Stimulated activated naive CD8-positive, alpha-beta T cell treated with anti-CD3 and anti-CD28 coated beads, Interleukin-15, Interleukin-2, amounts not matched to agents 100 ng/mL and 50 ng/mL, for 24 hours (primary cell): ENCODE measurements at regions not wholly inside any gene's neighbourhood (a gene's known extent, or its start where the extent isn't known, plus 50 kb on each side); places are given as distances from the start of the nearest gene placed in this dataset.

Experiments
- H3K27ac Mint-ChIP-seq: one replicate; pipeline ENCODE4 v1.8.0; 2021; ENCODE audit warnings: mild to moderate bottlenecking, mixed read lengths
- H3K27me3 Mint-ChIP-seq: one replicate; pipeline ENCODE4 v1.8.0; 2021; ENCODE audit warnings: mixed read lengths
- H3K36me3 Mint-ChIP-seq: one replicate; pipeline ENCODE4 v1.8.0; 2021; ENCODE audit warnings: low read depth, mixed read lengths
- H3K4me1 Mint-ChIP-seq: one replicate; pipeline ENCODE4 v1.8.0; 2021; ENCODE audit warnings: low read depth, mixed read lengths
- H3K4me3 Mint-ChIP-seq: one replicate; pipeline ENCODE4 v1.8.0; 2021; ENCODE audit warnings: mild to moderate bottlenecking, mixed read lengths
- H3K9me3 Mint-ChIP-seq: one replicate; pipeline ENCODE4 v1.8.0; 2021; ENCODE audit warnings: mixed read lengths

DNA sequence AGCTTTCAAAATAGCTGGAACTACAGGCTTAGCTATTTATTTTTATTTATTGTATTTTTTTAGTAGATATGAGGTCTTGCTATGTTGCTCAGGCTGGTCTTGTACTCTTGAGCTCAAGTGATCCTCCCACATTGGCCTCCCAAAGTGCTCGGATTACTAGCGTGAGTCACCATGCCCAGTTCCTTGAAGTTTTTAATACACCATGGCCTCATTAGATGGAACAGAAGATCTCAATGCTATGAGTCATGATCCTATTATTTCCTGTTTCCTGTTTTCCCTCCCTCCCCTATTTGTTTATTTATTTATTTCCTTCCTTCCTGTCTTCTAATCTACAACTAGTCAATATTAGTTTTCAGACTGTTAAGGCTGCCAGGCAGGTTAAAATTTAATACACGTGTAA is 309.0 kb downstream of the CMPK2 start:
- Mint-ChIP-seq H3K9me3 (no peaks in the 10 kb centered on the region), H3K27ac (no peak overlapping the region), H3K27me3 (no peaks in the 10 kb centered on the region), H3K4me3 (no peak overlapping the region), H3K36me3 (no peaks in the 10 kb centered on the region), H3K4me1 (no peaks in the 10 kb centered on the region)

GRCh38 chr2:6557737-6558136 is 308.0 kb downstream of the CMPK2 start:
- Mint-ChIP-seq H3K4me3 (no peak overlapping the region), H3K27ac (no peak overlapping the region), H3K36me3 (no peaks in the 10 kb centered on the region), H3K27me3 (no peaks in the 10 kb centered on the region), H3K4me1 (no peaks in the 10 kb centered on the region), H3K9me3 (no peaks in the 10 kb centered on the region)

- Mint-ChIP-seq H3K9me3 (no peaks in the 10 kb centered on the region), H3K36me3 (no peaks in the 10 kb centered on the region), H3K4me1 (no peaks in the 10 kb centered on the region), H3K27me3 (no peaks in the 10 kb centered on the region), H3K27ac (no peak overlapping the region), H3K4me3 (no peak overlapping the region)
These were observed 302.9 kb downstream of the CMPK2 start for GRCh38 chr2:6562771-6563170.

DNA sequence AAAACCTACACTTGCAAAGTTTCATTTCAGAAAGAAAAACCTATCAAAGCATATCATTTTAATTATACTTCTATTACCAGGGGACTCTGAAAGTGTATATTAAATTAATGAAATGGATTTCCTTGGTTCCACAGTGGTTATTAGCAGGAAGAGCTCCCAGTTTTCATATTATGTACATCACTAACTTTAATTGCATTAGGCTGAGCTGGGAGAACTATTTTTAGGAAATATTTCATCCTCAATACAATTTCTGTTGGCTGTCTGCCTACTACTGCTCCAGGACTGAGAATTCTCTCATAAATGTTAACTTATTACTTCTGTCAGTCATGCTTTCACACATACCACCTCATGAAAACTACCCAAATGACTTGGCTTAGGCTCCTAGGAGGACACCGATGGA is 301.4 kb downstream of the CMPK2 start:
- H3K4me3 Mint-ChIP-seq, result no peak overlapping the region

GRCh38 chr2:6574121-6574520 is 291.6 kb downstream of the CMPK2 start:
- Mint-ChIP-seq H3K36me3 (no peaks in the 10 kb centered on the region), H3K4me3 (no peak overlapping the region), H3K27me3 (peaks cover 7% of the 10 kb centered on the region), H3K9me3 (no peaks in the 10 kb centered on the region), H3K4me1 (no peaks in the 10 kb centered on the region), H3K27ac (no peak overlapping the region)

More for the DNA sequence above, 301.4 kb downstream of the CMPK2 start:
- Mint-ChIP-seq H3K4me1 (no peaks in the 10 kb centered on the region), H3K27ac (no peak overlapping the region), H3K36me3 (no peaks in the 10 kb centered on the region), H3K27me3 (no peaks in the 10 kb centered on the region), H3K9me3 (no peaks in the 10 kb centered on the region)

DNA sequence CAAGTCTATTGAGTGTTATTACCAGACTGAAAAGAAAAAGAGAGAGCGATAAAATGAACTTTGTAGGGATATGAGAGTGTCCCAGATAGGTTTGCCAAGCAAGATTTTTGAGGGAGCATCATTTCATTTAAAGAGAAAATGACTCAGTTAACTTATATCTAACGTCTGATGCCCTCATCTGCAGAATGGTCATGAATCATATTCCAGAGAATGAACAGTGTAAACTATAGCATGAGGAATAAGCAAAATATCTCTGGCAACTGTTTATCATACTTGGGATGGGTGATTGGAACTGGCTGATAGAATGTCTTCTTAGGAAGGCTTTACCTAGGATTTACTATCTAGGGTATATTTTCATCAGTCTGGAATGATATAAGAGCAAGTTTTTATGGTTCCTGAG is 289.4 kb downstream of the CMPK2 start:
- Mint-ChIP-seq H3K27me3 (peaks cover 7% of the 10 kb centered on the region), H3K27ac (no peak overlapping the region), H3K4me1 (no peaks in the 10 kb centered on the region), H3K36me3 (no peaks in the 10 kb centered on the region), H3K4me3 (no peak overlapping the region), H3K9me3 (no peaks in the 10 kb centered on the region)

DNA sequence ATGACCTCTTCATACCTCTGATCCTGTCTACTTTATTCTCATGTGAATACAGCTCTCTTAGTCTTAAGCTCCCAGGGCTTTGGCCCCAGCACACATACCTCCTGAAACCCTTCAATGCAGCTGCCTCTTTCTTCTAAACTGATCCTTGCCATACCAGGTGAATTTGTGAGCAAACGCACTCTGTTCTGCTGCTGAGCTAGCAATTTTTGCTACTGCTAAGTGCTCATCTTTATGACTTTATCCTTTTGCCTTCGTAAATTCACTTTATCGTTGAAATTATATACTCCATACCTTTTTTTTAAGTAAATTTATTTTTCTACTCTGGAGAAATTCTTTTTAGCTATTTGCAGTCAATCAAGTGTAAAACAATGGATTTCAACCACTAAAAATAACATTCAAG is 287.7 kb downstream of the CMPK2 start:
- H3K27me3 Mint-ChIP-seq, result no peaks in the 10 kb centered on the region
- H3K4me1 Mint-ChIP-seq, result no peaks in the 10 kb centered on the region
- no peaks in the 10 kb centered on the region for H3K9me3 Mint-ChIP-seq
- H3K4me3 Mint-ChIP-seq, result no peak overlapping the region
- no peak overlapping the region for H3K27ac Mint-ChIP-seq
- no peaks in the 10 kb centered on the region for H3K36me3 Mint-ChIP-seq

- Mint-ChIP-seq H3K27me3 (no peaks in the 10 kb centered on the region), H3K4me3 (no peak overlapping the region), H3K9me3 (no peaks in the 10 kb centered on the region), H3K27ac (no peak overlapping the region), H3K36me3 (no peaks in the 10 kb centered on the region), H3K4me1 (no peaks in the 10 kb centered on the region)
These were observed 287.3 kb downstream of the CMPK2 start for GRCh38 chr2:6578416-6578815.

GRCh38 chr2:6579281-6579680 is 286.4 kb downstream of the CMPK2 start:
- Mint-ChIP-seq H3K4me3 (no peak overlapping the region), H3K36me3 (no peaks in the 10 kb centered on the region), H3K9me3 (no peaks in the 10 kb centered on the region), H3K4me1 (no peaks in the 10 kb centered on the region), H3K27ac (no peak overlapping the region), H3K27me3 (no peaks in the 10 kb centered on the region)

GRCh38 chr2:6580982-6581381 is 284.7 kb downstream of the CMPK2 start:
- Mint-ChIP-seq H3K36me3 (no peaks in the 10 kb centered on the region), H3K4me1 (no peaks in the 10 kb centered on the region), H3K27me3 (no peaks in the 10 kb centered on the region), H3K9me3 (no peaks in the 10 kb centered on the region), H3K27ac (no peak overlapping the region), H3K4me3 (no peak overlapping the region)

- Mint-ChIP-seq H3K27me3 (no peaks in the 10 kb centered on the region), H3K4me3 (no peak overlapping the region), H3K9me3 (no peaks in the 10 kb centered on the region), H3K27ac (no peak overlapping the region), H3K4me1 (no peaks in the 10 kb centered on the region), H3K36me3 (no peaks in the 10 kb centered on the region)
These were observed 276.6 kb downstream of the CMPK2 start for GRCh38 chr2:6589150-6589549.

DNA sequence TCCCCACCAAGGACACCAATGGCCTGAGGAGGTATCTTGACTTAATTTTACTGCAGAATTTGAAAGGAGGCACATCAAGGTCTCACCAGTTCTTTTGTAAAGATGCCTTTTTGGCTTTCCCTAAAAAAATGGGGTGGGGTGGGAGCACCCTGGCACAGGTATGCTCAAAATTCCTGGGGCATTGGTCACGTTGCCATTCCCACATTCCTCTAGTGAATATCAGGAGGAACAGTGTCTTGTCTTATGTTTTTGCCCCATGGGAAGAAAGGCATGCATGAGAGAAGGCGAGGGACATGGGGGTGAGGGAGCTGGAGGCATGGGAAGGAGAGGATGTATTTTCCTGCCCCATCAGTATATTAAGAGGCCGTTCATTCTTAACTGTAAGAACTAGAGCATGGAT is 275.3 kb downstream of the CMPK2 start:
- Mint-ChIP-seq H3K9me3 (no peaks in the 10 kb centered on the region), H3K4me3 (no peak overlapping the region), H3K4me1 (no peaks in the 10 kb centered on the region), H3K27ac (no peak overlapping the region), H3K27me3 (no peaks in the 10 kb centered on the region), H3K36me3 (no peaks in the 10 kb centered on the region)

GRCh38 chr2:6602471-6602870 is 263.2 kb downstream of the CMPK2 start:
- H3K9me3 Mint-ChIP-seq, result no peaks in the 10 kb centered on the region
- no peak overlapping the region for H3K4me3 Mint-ChIP-seq
- no peaks in the 10 kb centered on the region for H3K36me3 Mint-ChIP-seq
- no peak overlapping the region for H3K27ac Mint-ChIP-seq
- no peaks in the 10 kb centered on the region for H3K27me3 Mint-ChIP-seq
- H3K4me1 Mint-ChIP-seq, result no peaks in the 10 kb centered on the region

DNA sequence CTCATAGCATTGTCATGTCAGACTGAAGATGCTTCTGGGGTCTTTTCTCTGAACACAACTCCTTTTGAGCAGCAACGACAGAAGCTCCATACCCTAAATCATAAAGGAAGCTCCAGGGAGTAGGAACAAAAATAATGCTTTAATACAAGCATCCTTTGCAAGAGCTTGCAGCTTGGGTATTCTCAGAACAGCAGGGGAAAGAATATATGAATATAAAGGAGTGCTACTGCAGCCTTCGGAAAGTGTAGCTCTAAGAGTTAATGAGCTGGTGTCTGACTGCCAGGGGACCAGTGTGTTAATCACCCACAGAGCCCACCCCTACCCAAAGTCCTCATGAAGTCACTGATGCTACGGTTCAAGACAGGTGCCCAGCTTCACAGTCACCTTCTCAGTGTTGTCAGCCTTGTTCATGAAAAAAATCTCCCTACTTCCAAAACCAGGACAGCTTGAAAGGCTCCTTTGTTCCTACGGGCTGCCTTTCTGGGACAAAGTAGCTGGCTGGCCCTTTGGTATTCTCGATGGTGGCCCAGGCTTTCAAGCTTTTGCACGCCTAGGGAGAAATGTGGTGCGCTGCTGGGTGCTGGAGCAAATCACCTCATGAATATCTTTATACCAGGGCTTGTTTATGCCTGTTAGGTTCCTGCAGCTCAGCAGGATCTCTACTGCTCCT is 259.7 kb downstream of the CMPK2 start:
- H3K27ac Mint-ChIP-seq, result no peak overlapping the region
- no peaks in the 10 kb centered on the region for H3K9me3 Mint-ChIP-seq
- H3K27me3 Mint-ChIP-seq, result peaks cover 5% of the 10 kb centered on the region
- no peak overlapping the region for H3K4me3 Mint-ChIP-seq
- H3K36me3 Mint-ChIP-seq, result no peaks in the 10 kb centered on the region
- no peaks in the 10 kb centered on the region for H3K4me1 Mint-ChIP-seq

DNA sequence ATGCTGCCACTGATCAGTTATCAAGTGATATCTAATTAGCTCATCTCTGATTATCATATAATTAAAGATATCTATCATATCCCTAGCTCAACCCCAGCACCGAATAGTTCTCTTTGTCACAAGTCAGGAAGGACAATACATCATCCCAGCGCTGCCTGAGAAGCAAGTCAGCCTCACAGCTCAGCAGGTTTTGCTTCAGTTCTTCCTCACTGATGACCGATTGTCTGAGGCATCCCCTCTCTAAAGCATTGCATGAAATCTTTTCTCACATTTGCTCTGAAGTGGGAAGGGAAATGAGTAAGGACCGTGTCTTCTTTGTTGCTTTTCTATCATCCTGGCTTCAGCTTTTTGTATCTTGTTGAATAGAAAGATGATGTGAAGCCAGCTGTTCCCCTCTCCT is 247.9 kb downstream of the CMPK2 start:
- Mint-ChIP-seq H3K9me3 (peaks cover 9% of the 10 kb centered on the region), H3K27ac (no peak overlapping the region), H3K27me3 (no peaks in the 10 kb centered on the region), H3K4me3 (no peak overlapping the region), H3K36me3 (no peaks in the 10 kb centered on the region), H3K4me1 (no peaks in the 10 kb centered on the region)

DNA sequence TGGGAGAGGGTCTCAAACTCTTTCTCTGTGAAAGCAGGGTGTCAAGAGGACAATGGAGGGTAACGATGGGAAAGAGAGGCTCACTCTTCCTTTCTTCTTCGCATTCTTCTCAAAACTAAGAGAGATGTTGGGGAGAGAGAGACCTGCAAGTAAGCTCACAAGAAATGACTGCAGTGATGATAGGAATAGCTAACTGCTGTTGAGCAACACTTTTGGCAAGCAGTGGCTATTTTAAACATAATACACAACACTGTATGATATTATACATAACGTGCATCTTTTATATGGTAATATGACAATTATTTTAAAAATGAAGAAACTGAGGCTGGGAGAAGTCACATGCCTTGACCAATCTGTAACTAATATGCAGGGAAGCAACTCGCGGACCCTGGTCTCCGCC is 247.5 kb downstream of the CMPK2 start:
- Mint-ChIP-seq H3K4me3 (no peak overlapping the region), H3K9me3 (peaks cover 5% of the 10 kb centered on the region), H3K27me3 (no peaks in the 10 kb centered on the region), H3K36me3 (no peaks in the 10 kb centered on the region), H3K4me1 (no peaks in the 10 kb centered on the region), H3K27ac (no peak overlapping the region)
